Colonic mucosa (tissue), 4 donors: ENCODE measurements at regions not wholly inside any gene's neighbourhood (a gene's known extent, or its start where the extent isn't known, plus 50 kb on each side); places are given as distances from the start of the nearest gene placed in this dataset.

Experiments used
- DNase-seq: peaks from one replicate; pipeline ENCODE4 v3.0.0-alpha.2; 2020
- H3K27ac ChIP-seq: fragments of 200-600 bp; one replicate; pipeline ENCODE4 v1.8.0; 2021
- H3K27me3 ChIP-seq: fragments of 200-600 bp; one replicate; pipeline ENCODE4 v1.8.0; 2021
- H3K36me3 ChIP-seq: fragments of 200-600 bp; one replicate; pipeline ENCODE4 v1.8.0; 2021
- H3K4me1 ChIP-seq: fragments of 200-600 bp; one replicate; pipeline ENCODE4 v1.8.0; 2021; ENCODE audit warnings: mild to moderate bottlenecking
- H3K4me3 ChIP-seq: fragments of 200-600 bp; one replicate; pipeline ENCODE4 v1.8.0; 2021
- H3K9ac ChIP-seq, 2 donors: one replicate each; pipeline ENCODE4 v1.7.0; 2013; ENCODE audit warnings: control low read depth in 2 of 2, low read depth in 2 of 2, low read length in 2 of 2
- H3K9me3 ChIP-seq: fragments of 200-600 bp; one replicate; pipeline ENCODE4 v1.8.0; 2021
- intact Hi-C: fragments of 100-400 bp; cut with DNase I; formaldehyde crosslinking; loops from one replicate; pipeline ENCODE4 v1.14.1; 2022
- TF ChIP-seq, protein P1 (sequence below): fragments of 200-600 bp; IDR thresholded peaks from one replicate; pipeline ENCODE4 v1.8.0; 2022; ENCODE audit warnings: antibody characterized with exemption, mild to moderate bottlenecking
- donor health status: healthy.
- donor health status: DM: no; HTN: no; CAD: no.
- donor health status: DM: no; HTN: no; CAD: no.

- DNase-seq, result no peak
- intact Hi-C loops, result no loop called here
- Histone ChIP-seq H3K27ac (no peak overlapping the region), H3K9me3 (no peaks in the 10 kb centered on the region), H3K36me3 (no peaks in the 10 kb centered on the region), H3K27me3 (no peaks in the 10 kb centered on the region), H3K9ac (no peak overlapping the region), H3K4me1 (no peaks in the 10 kb centered on the region), H3K4me3 (no peak overlapping the region)
- TF ChIP-seq, protein P1, sequence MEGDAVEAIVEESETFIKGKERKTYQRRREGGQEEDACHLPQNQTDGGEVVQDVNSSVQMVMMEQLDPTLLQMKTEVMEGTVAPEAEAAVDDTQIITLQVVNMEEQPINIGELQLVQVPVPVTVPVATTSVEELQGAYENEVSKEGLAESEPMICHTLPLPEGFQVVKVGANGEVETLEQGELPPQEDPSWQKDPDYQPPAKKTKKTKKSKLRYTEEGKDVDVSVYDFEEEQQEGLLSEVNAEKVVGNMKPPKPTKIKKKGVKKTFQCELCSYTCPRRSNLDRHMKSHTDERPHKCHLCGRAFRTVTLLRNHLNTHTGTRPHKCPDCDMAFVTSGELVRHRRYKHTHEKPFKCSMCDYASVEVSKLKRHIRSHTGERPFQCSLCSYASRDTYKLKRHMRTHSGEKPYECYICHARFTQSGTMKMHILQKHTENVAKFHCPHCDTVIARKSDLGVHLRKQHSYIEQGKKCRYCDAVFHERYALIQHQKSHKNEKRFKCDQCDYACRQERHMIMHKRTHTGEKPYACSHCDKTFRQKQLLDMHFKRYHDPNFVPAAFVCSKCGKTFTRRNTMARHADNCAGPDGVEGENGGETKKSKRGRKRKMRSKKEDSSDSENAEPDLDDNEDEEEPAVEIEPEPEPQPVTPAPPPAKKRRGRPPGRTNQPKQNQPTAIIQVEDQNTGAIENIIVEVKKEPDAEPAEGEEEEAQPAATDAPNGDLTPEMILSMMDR, result no peak
Observed at GRCh38 chr18:4593459-4593858, 138.4 kb upstream of the DLGAP1 start.

- DNase-seq, result no peak
Observed at GRCh38 chr18:4589056-4589800, 134.1 kb upstream of the DLGAP1 start.

GRCh38 chr18:4587204-4587603 lies 132.1 kb upstream of the DLGAP1 start:
- Histone ChIP-seq H3K27ac (no peak overlapping the region), H3K27me3 (no peaks in the 10 kb centered on the region), H3K9me3 (no peaks in the 10 kb centered on the region), H3K4me3 (no peak overlapping the region), H3K4me1 (no peaks in the 10 kb centered on the region), H3K36me3 (no peaks in the 10 kb centered on the region), H3K9ac (no peak overlapping the region)
- TF ChIP-seq, protein P1, result no peak
- DNase-seq, result no peak
- intact Hi-C loops, result no loop called here

More at GRCh38 chr18:4589056-4589800, 134.1 kb upstream of the DLGAP1 start:
- H3K4me1 ChIP-seq, result no peaks in the 10 kb centered on the region
- TF ChIP-seq, protein P1, result no peak
- no peaks in the 10 kb centered on the region for H3K36me3 ChIP-seq
- H3K27ac ChIP-seq, result no peak overlapping the region
- no peak overlapping the region for H3K9ac ChIP-seq
- intact Hi-C loops, result no loop called here
- no peaks in the 10 kb centered on the region for H3K27me3 ChIP-seq
- no peaks in the 10 kb centered on the region for H3K9me3 ChIP-seq
- no peak overlapping the region for H3K4me3 ChIP-seq

- TF ChIP-seq, protein P1, result no peak
- H3K27ac ChIP-seq, result no peak overlapping the region
- no peak overlapping the region for H3K9ac ChIP-seq
- no peak for DNase-seq
- no peaks in the 10 kb centered on the region for H3K9me3 ChIP-seq
- no peaks in the 10 kb centered on the region for H3K27me3 ChIP-seq
- no peaks in the 10 kb centered on the region for H3K4me1 ChIP-seq
- H3K4me3 ChIP-seq, result no peak overlapping the region
- no peaks in the 10 kb centered on the region for H3K36me3 ChIP-seq
- intact Hi-C loops, result no loop called here
Observed at GRCh38 chr18:4586731-4587130, 131.6 kb upstream of the DLGAP1 start.

- intact Hi-C loops, result no loop called here
- no peak overlapping the region for H3K27ac ChIP-seq
- no peaks in the 10 kb centered on the region for H3K9me3 ChIP-seq
- H3K9ac ChIP-seq, result no peak overlapping the region
- H3K27me3 ChIP-seq, result no peaks in the 10 kb centered on the region
- no peak for DNase-seq
- TF ChIP-seq, protein P1, result no peak
- no peaks in the 10 kb centered on the region for H3K4me1 ChIP-seq
- H3K4me3 ChIP-seq, result no peak overlapping the region
- H3K36me3 ChIP-seq, result no peaks in the 10 kb centered on the region
Observed at GRCh38 chr18:4582431-4583335, 127.6 kb upstream of the DLGAP1 start.
